Neural crest cell (in vitro differentiated cells): ENCODE measurements at regions not wholly inside any gene's neighbourhood (a gene's known extent, or its start where the extent isn't known, plus 50 kb on each side); places are given as distances from the start of the nearest gene placed in this dataset.

Source experiments
- DNase-seq: peaks from one replicate; pipeline ENCODE4 v3.0.0; 2021; ENCODE audit warnings: low read depth, mixed read lengths, low spot score
- H3K27ac Mint-ChIP-seq: one replicate; pipeline ENCODE4 v1.8.0; 2021; ENCODE audit warnings: mild to moderate bottlenecking, mixed read lengths; ENCODE audit not compliant: unreplicated experiment
- H3K27me3 Mint-ChIP-seq: 2 replicates; pipeline ENCODE4 v1.8.0; 2021; ENCODE audit warnings: low read depth, mild to moderate bottlenecking, mixed read lengths
- H3K36me3 Mint-ChIP-seq: 2 replicates; pipeline ENCODE4 v1.8.0; 2021; ENCODE audit warnings: low read depth, mild to moderate bottlenecking, mixed read lengths
- H3K4me1 Mint-ChIP-seq: 2 replicates; pipeline ENCODE4 v1.8.0; 2021; ENCODE audit warnings: mixed read lengths
- H3K4me3 Mint-ChIP-seq: one replicate; pipeline ENCODE4 v1.8.0; 2021; ENCODE audit warnings: mild to moderate bottlenecking, mixed read lengths
- H3K9me3 Mint-ChIP-seq: 2 replicates; pipeline ENCODE4 v1.8.0; 2021; ENCODE audit warnings: mixed read lengths
- TF ChIP-seq, protein P1 (sequence below): fragments of 200-600 bp; sonication (generic); conservative IDR thresholded peaks from 2 replicates; pipeline ENCODE4 v1.5.0; 2021; ENCODE audit warnings: antibody characterized with exemption, mild to moderate bottlenecking

DNA sequence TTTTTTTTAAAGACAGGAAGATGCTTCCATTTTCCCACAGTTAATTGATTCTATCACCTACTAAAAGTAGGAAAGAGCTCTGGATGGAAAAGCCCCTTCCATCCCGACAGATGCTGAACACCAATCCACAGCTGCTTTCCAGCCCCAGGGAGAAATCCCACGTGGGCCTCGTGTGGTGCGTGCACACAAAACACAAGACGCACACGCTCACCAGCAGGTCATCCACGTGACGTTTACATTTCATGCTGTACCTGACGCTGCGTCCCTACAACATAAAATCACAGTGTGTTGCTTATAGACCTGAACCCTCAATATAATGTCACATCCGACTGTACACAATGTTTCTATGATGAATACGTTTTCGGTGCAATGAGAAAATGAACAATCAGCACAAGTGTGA, 50.2 kb upstream of the DACT2 start:
- no peaks in the 10 kb centered on the region for H3K36me3 Mint-ChIP-seq
- H3K27ac Mint-ChIP-seq = no peak overlapping the region
- no peaks in the 10 kb centered on the region for H3K27me3 Mint-ChIP-seq
- DNase-seq = no peak
- H3K9me3 Mint-ChIP-seq = no peaks in the 10 kb centered on the region
- H3K4me3 Mint-ChIP-seq = no peak overlapping the region
- H3K4me1 Mint-ChIP-seq = peaks cover 5% of the 10 kb centered on the region
- TF ChIP-seq, protein P1, sequence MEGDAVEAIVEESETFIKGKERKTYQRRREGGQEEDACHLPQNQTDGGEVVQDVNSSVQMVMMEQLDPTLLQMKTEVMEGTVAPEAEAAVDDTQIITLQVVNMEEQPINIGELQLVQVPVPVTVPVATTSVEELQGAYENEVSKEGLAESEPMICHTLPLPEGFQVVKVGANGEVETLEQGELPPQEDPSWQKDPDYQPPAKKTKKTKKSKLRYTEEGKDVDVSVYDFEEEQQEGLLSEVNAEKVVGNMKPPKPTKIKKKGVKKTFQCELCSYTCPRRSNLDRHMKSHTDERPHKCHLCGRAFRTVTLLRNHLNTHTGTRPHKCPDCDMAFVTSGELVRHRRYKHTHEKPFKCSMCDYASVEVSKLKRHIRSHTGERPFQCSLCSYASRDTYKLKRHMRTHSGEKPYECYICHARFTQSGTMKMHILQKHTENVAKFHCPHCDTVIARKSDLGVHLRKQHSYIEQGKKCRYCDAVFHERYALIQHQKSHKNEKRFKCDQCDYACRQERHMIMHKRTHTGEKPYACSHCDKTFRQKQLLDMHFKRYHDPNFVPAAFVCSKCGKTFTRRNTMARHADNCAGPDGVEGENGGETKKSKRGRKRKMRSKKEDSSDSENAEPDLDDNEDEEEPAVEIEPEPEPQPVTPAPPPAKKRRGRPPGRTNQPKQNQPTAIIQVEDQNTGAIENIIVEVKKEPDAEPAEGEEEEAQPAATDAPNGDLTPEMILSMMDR = no peak

DNA sequence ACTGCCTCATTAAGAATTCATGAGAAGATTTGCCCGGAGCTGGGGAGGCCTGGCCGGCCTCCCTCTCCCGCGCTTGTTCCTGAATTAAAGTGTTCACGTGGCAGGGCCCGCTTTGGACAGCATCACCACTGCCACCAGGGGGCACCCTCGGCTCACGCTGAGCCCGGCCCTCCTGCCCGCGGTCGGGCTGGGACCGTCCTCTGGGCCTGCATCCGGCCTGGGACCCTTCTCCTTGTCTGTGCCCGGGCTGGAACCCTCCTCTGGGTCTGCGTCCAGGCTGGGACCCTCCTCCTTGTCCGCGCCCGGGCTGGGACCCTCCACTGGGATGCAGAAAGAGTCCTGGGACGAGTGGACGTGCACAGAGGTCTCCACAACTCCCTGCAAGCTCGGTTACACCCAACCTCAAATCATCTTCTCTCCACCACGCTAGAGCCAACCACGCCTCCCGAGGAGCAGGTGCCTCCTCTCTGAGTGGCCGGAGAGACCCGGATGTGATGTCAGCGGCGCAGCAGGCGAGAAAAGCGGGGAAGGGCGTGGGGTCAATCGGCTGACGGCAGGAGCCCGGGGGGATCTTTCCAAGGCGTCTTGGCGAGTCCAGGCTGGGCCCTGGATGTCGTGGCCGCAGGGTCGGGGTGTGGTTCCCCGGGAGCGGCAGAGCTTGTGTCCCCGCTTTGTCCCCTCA, 50.9 kb upstream of the DACT2 start:
- Mint-ChIP-seq H3K36me3 (no peaks in the 10 kb centered on the region), H3K27ac (no peak overlapping the region), H3K27me3 (no peaks in the 10 kb centered on the region), H3K4me3 (no peak overlapping the region), H3K9me3 (no peaks in the 10 kb centered on the region), H3K4me1 (peaks cover 5% of the 10 kb centered on the region)
- peak; percentile 85 for DNase-seq
- TF ChIP-seq, protein P1 = peak; percentile 92

DNA sequence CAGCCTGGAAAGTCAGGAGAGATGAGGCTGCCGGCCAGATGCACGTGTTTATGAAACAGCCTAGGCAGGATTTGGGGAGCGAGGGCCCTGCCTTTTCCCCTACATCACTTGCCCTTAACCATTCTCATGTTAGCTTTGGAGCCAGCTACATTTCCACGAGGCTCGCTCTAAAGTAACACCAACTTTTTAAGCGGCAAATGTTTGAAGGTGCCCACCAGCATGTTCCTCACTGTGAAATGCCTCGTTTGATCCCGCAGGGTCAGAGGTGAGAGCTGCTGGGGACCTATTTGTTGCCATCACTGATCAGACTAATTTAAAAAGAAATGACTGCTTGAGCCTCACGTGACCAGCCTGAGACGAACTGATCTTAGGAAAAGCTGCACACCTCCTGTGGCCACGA, 51.6 kb upstream of the DACT2 start:
- Mint-ChIP-seq H3K9me3 (no peaks in the 10 kb centered on the region), H3K4me1 (peaks cover 5% of the 10 kb centered on the region), H3K36me3 (no peaks in the 10 kb centered on the region), H3K4me3 (no peak overlapping the region), H3K27me3 (no peaks in the 10 kb centered on the region), H3K27ac (no peak overlapping the region)
- TF ChIP-seq, protein P1 = no peak
- DNase-seq = no peak

DNA sequence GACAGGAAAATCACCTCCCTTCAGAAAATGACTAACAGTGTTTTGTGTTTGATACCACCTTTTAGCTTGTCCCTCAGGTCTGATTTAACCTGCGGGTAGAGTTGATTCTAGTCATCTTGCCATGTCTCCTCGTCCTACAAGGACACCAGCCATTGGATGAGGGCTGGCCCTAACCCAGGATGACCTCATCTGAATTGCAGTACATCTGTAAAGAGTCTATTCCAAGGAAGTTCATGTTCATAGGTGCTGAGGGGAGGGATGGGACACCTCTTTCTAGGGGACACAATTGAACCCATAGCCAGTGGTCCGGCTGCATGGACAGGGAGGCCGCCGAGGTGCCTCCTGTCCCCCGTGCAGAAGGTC, 52.0 kb upstream of the DACT2 start:
- Mint-ChIP-seq H3K4me1 (peaks cover 5% of the 10 kb centered on the region), H3K27me3 (no peaks in the 10 kb centered on the region), H3K9me3 (no peaks in the 10 kb centered on the region), H3K27ac (no peak overlapping the region), H3K4me3 (no peak overlapping the region), H3K36me3 (no peaks in the 10 kb centered on the region)
- no peak for DNase-seq
- TF ChIP-seq, protein P1 = no peak

DNA sequence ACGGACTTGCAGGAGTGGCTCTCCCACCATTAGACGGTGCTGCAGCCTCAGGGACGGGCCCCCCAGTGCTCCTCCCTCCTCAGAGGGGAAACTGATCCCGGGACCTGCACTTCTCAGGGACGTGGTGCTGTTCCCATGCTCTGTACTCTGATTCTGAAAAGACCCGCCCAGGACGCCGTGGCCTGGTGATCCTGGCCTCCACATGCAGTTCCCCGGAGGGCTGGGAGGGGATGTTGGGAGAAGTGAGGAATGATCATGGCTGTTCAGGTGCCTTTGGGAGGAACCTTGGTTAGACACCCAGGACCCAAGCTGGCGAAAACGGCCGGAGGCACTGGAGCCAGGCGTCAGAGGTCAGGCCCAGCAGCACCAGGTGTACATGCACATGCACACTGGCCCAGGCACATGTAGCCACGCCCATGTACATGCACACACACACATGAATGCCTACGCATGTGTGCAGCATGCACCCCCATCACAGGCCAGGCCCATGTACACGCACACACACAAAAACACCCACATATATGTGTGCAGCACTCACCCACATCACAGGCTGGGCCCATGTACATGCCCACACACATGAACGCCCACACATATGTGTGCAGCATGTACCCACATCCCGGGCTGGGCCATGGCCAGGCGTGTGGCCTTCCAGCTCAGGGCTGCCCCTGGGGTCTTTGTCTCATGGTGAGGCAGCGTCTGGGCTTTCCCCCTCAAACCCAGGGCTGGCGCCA, 52.6 kb upstream of the DACT2 start:
- TF ChIP-seq, protein P1 = no peak

More for the DNA sequence above, 52.6 kb upstream of the DACT2 start:
- H3K27me3 Mint-ChIP-seq = no peaks in the 10 kb centered on the region
- H3K4me3 Mint-ChIP-seq = no peak overlapping the region
- H3K36me3 Mint-ChIP-seq = no peaks in the 10 kb centered on the region
- H3K27ac Mint-ChIP-seq = no peak overlapping the region
- no peak for DNase-seq
- peaks cover 6% of the 10 kb centered on the region for H3K4me1 Mint-ChIP-seq
- H3K9me3 Mint-ChIP-seq = no peaks in the 10 kb centered on the region
